ENCODE measurements at regions not wholly inside any gene's neighbourhood (a gene's known extent, or its start where the extent isn't known, plus 50 kb on each side); places are given as distances from the start of the nearest gene placed in this dataset.
A peak's percentile ranks its signal among the peaks of the same experiment; 100 is the strongest.

- Histone ChIP-seq H4K20me1 (ENCODE audit: insufficient read depth, poor library complexity, severe bottlenecking) (no peaks in the 10 kb centered on the region), H3K4me3 (no peak overlapping the region), H3K79me2 (no peaks in the 10 kb centered on the region), H3K36me3 (replicated peaks; ENCODE audit: insufficient read depth, low read depth) (no peaks in the 10 kb centered on the region), H3K9me2 (replicated peaks; ENCODE audit: insufficient read depth) (no peaks in the 10 kb centered on the region), H2AFZ (no peak overlapping the region), H3K4me2 (no peak overlapping the region), H3K27me3 (no peaks in the 10 kb centered on the region), H3K4me1 (ENCODE audit: insufficient read depth) (no peaks in the 10 kb centered on the region), H3K9me3 (ENCODE audit: low read depth) (no peaks in the 10 kb centered on the region), H3K27ac (no peak overlapping the region)
- DNase-seq (ENCODE audit: low spot score) = no peak
- TF ChIP-seq EZH2 (IDR thresholded peaks at IDR 0.05; ENCODE audit: borderline replicate concordance) (no peak), CTCF (IDR thresholded peaks at IDR 0.05; ENCODE audit: poor library complexity) (no peak), EZH2phosphoT487 (IDR thresholded peaks at IDR 0.05; ENCODE audit: low read depth, severe bottlenecking, unreplicated experiment) (no peak)
- 83% methylated on average over 1 of the region's 1 CpG for WGBS (ENCODE audit: low lambda C conversion rate, missing lambda C conversion rate)
Measured at GRCh38 chr3:175957427-175957826, 1098.3 kb downstream of the NAALADL2 start.

GRCh38 chr3:175956964-175957363, 1097.8 kb downstream of the NAALADL2 start:
- no peak for DNase-seq (ENCODE audit: low spot score)
- no peaks in the 10 kb centered on the region for H4K20me1 ChIP-seq (ENCODE audit: insufficient read depth, poor library complexity, severe bottlenecking)
- H3K9me2 ChIP-seq (replicated peaks; ENCODE audit: insufficient read depth) = no peaks in the 10 kb centered on the region
- H3K4me1 ChIP-seq (ENCODE audit: insufficient read depth) = no peaks in the 10 kb centered on the region
- no peaks in the 10 kb centered on the region for H3K79me2 ChIP-seq
- 64% methylated on average over 3 of the region's 3 CpGs for WGBS (ENCODE audit: low lambda C conversion rate, missing lambda C conversion rate)
- H3K4me2 ChIP-seq = no peak overlapping the region
- H3K27me3 ChIP-seq = no peaks in the 10 kb centered on the region
- no peak overlapping the region for H3K4me3 ChIP-seq
- no peak for TF ChIP-seq EZH2 (IDR thresholded peaks at IDR 0.05; ENCODE audit: borderline replicate concordance)
- TF ChIP-seq EZH2phosphoT487 (IDR thresholded peaks at IDR 0.05; ENCODE audit: low read depth, severe bottlenecking, unreplicated experiment) = no peak
- TF ChIP-seq CTCF (IDR thresholded peaks at IDR 0.05; ENCODE audit: poor library complexity) = peak; percentile 30
- H3K36me3 ChIP-seq (replicated peaks; ENCODE audit: insufficient read depth, low read depth) = no peaks in the 10 kb centered on the region
- no peak overlapping the region for H2AFZ ChIP-seq
- no peak overlapping the region for H3K27ac ChIP-seq
- H3K9me3 ChIP-seq (ENCODE audit: low read depth) = no peaks in the 10 kb centered on the region

- no peak overlapping the region for H3K27ac ChIP-seq
- WGBS (ENCODE audit: low lambda C conversion rate, missing lambda C conversion rate) = 51% methylated on average over 4 of the region's 4 CpGs
Measured at GRCh38 chr3:175951047-175951694, 1092.0 kb downstream of the NAALADL2 start.

More at GRCh38 chr3:175951047-175951694, 1092.0 kb downstream of the NAALADL2 start:
- Histone ChIP-seq H3K9me3 (ENCODE audit: low read depth) (no peaks in the 10 kb centered on the region), H3K79me2 (no peaks in the 10 kb centered on the region), H4K20me1 (ENCODE audit: insufficient read depth, poor library complexity, severe bottlenecking) (no peaks in the 10 kb centered on the region), H3K36me3 (replicated peaks; ENCODE audit: insufficient read depth, low read depth) (no peaks in the 10 kb centered on the region), H3K27me3 (no peaks in the 10 kb centered on the region), H3K4me3 (no peak overlapping the region), H2AFZ (no peak overlapping the region), H3K9me2 (replicated peaks; ENCODE audit: insufficient read depth) (no peaks in the 10 kb centered on the region), H3K4me1 (ENCODE audit: insufficient read depth) (no peaks in the 10 kb centered on the region), H3K4me2 (no peak overlapping the region)
- DNase-seq (ENCODE audit: low spot score) = no peak
- no peak for TF ChIP-seq CTCF (IDR thresholded peaks at IDR 0.05; ENCODE audit: poor library complexity)
- TF ChIP-seq EZH2 (IDR thresholded peaks at IDR 0.05; ENCODE audit: borderline replicate concordance) = no peak
- no peak for TF ChIP-seq EZH2phosphoT487 (IDR thresholded peaks at IDR 0.05; ENCODE audit: low read depth, severe bottlenecking, unreplicated experiment)

Data from hepatocyte (in vitro differentiated cells).